K562 (cell line): ENCODE measurements at regions not wholly inside any gene's neighbourhood (a gene's known extent, or its start where the extent isn't known, plus 50 kb on each side); places are given as distances from the start of the nearest gene placed in this dataset.

Experiments
- ATF4 ChIP-seq: fragments of 450-650 bp; formaldehyde crosslinking; IDR thresholded peaks from 2 replicates; pipeline ENCODE4 v1.4.0; 2022; ENCODE audit warnings: mild to moderate bottlenecking, moderate library complexity
- CHD1 ChIP-seq: fragments of 200-600 bp; sonication (generic); IDR thresholded peaks from one replicate; pipeline ENCODE4 v1.6.1; 2012; ENCODE audit warnings: mild to moderate bottlenecking, moderate library complexity, low read length, inconsistent platforms
- GABPB2 ChIP-seq: fragments of 250-450 bp; sonication (Bioruptor Pico); conservative IDR thresholded peaks from 2 replicates; pipeline ENCODE4 v1.5.1; 2021; ENCODE audit warnings: mild to moderate bottlenecking
- HNRNPK ChIP-seq: fragments of 200-400 bp; formaldehyde crosslinking; IDR thresholded peaks from one replicate; pipeline ENCODE4 v1.6.1; 2018; ENCODE audit warnings: mild to moderate bottlenecking, low read depth, low read length; ENCODE audit not compliant: poor library complexity, severe bottlenecking
- KAT8 ChIP-seq: fragments of 450-650 bp; IDR thresholded peaks from 2 replicates; pipeline ENCODE4 v1.6.1; 2016; ENCODE audit warnings: low read depth, mild to moderate bottlenecking
- KLF13 ChIP-seq: fragments of 450-650 bp; IDR thresholded peaks from 2 replicates; pipeline ENCODE4 v1.6.1; 2016; ENCODE audit warnings: missing genetic modification characterization, low read depth, mild to moderate bottlenecking, missing compliant biosample characterization, moderate library complexity, borderline replicate concordance
- NEUROD1 ChIP-seq: fragments of 150-350 bp; IDR thresholded peaks from 2 replicates; pipeline ENCODE4 v1.6.1; 2014; ENCODE audit warnings: borderline replicate concordance, low read length, low read depth; ENCODE audit not compliant: partially characterized antibody
- PPARD ChIP-seq: fragments of 250-450 bp; sonication (Bioruptor Pico); IDR thresholded peaks from 2 replicates; pipeline ENCODE4 v1.8.0; 2022; ENCODE audit warnings: inconsistent platforms, mild to moderate bottlenecking, moderate library complexity
- RCOR1 ChIP-seq, 2 experiments: IDR thresholded peaks; 2 replicates each; pipeline ENCODE4 v1.6.1; 2012; ENCODE audit warnings: low read depth in 2 of 2, low read length in 2 of 2, borderline replicate concordance in 1 of 2, improper control_type of control experiment in 1 of 2
- ZNF239 ChIP-seq: fragments of 250-450 bp; sonication (Bioruptor Pico); IDR thresholded peaks from 2 replicates; pipeline ENCODE4 v1.4.0; 2020; ENCODE audit warnings: mild to moderate bottlenecking
- ZNF316 ChIP-seq: fragments of 450-650 bp; IDR thresholded peaks from 2 replicates; pipeline ENCODE4 v1.6.1; 2016
- ZNF699 ChIP-seq: fragments of 250-450 bp; sonication (Bioruptor Pico); IDR thresholded peaks from 2 replicates; pipeline ENCODE4 v1.8.0; 2021; ENCODE audit warnings: mild to moderate bottlenecking, moderate library complexity; ENCODE audit not compliant: insufficient replicate concordance
- ZNF79 ChIP-seq: fragments of 250-450 bp; sonication (Bioruptor Pico); IDR thresholded peaks from 2 replicates; pipeline ENCODE4 v1.4.0; 2020; ENCODE audit warnings: low read depth, mild to moderate bottlenecking, moderate library complexity
- ZSCAN29 ChIP-seq: fragments of 450-650 bp; IDR thresholded peaks from 2 replicates; pipeline ENCODE4 v1.6.1; 2017
- TF ChIP-seq, protein P1 (sequence below): sonication (generic); formaldehyde crosslinking; IDR thresholded peaks from 2 replicates; pipeline ENCODE4 v1.8.1; 2023; ENCODE audit warnings: missing genetic modification reagents, mild to moderate bottlenecking, borderline replicate concordance
- TF ChIP-seq, protein P2 (sequence below): fragments of 450-650 bp; IDR thresholded peaks from 2 replicates; pipeline ENCODE4 v1.6.1; 2018; ENCODE audit not compliant: partially characterized antibody

DNA sequence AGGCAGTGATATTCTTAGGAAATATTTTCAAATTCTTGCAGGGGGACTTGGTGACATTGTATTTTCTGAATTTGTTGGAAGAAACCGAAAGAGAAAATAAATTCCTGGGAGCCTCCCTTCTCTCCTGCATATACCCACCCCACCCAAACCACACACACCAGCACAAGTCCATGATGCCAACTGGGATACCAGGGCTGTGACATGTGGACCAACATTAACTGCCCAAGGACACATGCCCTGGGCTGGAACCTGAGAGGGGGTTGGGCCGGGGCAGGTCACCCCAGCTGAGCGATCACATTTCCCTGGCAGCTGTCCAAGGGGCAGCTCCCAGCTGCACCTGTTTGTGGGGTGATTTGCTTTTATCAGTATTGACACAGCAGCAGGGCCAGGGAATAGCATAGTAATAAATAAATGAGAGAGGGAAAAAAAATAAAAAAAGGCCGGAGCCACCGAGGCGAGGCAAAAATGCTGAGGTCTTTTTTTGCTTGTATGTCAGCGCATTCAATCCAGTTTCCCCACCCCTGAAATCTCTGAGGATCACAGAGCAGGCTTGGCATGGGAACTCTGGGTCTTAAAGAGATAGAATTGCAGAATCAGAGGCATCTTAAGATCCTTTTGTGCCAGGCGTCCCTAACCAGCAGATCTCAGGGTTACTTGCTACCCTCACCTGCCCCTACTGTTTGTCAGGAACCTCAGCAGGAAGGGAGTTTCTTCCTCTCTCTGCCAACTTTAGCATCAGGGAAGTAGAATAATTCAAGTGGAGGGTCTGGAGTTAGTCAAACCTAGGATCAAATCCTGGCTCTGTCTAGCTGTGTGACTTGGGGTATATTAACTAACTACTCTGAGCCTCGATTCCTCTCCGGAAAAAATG, 66.5 kb upstream of the PIM1 start (continued):
- TF ChIP-seq, protein P1, sequence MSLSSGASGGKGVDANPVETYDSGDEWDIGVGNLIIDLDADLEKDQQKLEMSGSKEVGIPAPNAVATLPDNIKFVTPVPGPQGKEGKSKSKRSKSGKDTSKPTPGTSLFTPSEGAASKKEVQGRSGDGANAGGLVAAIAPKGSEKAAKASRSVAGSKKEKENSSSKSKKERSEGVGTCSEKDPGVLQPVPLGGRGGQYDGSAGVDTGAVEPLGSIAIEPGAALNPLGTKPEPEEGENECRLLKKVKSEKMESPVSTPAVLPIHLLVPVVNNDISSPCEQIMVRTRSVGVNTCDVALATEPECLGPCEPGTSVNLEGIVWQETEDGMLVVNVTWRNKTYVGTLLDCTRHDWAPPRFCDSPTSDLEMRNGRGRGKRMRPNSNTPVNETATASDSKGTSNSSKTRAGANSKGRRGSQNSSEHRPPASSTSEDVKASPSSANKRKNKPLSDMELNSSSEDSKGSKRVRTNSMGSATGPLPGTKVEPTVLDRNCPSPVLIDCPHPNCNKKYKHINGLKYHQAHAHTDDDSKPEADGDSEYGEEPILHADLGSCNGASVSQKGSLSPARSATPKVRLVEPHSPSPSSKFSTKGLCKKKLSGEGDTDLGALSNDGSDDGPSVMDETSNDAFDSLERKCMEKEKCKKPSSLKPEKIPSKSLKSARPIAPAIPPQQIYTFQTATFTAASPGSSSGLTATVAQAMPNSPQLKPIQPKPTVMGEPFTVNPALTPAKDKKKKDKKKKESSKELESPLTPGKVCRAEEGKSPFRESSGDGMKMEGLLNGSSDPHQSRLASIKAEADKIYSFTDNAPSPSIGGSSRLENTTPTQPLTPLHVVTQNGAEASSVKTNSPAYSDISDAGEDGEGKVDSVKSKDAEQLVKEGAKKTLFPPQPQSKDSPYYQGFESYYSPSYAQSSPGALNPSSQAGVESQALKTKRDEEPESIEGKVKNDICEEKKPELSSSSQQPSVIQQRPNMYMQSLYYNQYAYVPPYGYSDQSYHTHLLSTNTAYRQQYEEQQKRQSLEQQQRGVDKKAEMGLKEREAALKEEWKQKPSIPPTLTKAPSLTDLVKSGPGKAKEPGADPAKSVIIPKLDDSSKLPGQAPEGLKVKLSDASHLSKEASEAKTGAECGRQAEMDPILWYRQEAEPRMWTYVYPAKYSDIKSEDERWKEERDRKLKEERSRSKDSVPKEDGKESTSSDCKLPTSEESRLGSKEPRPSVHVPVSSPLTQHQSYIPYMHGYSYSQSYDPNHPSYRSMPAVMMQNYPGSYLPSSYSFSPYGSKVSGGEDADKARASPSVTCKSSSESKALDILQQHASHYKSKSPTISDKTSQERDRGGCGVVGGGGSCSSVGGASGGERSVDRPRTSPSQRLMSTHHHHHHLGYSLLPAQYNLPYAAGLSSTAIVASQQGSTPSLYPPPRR (CRISPR knock-in tag), result no peak
- TF ChIP-seq CHD1 (no peak), KAT8 (no peak), GABPB2 (CRISPR knock-in tag) (no peak), ZNF699 (CRISPR knock-in tag) (no peak), ZSCAN29 (no peak), ZNF316 (peak; percentile 95), ZNF239 (CRISPR knock-in tag) (peak; percentile 44; the same call in 1 of the 2 replicates), KLF13 (tag) (0 out of 2 replicates have a peak, but pooled peaks have one; percentile 58), NEUROD1 (peak; percentile 86), ATF4 (peak; percentile 54; the same call in 1 of the 2 replicates), HNRNPK (no peak), RCOR1 (IDR thresholded peaks at IDR 0.05; ENCODE audit: borderline replicate concordance in 1 of 2, low read depth in 2 of 2, low read length in 2 of 2) (peak; percentile 99 to 100), ZNF79 (CRISPR knock-in tag) (no peak), PPARD (CRISPR knock-in tag) (no peak)
- TF ChIP-seq, protein P2, sequence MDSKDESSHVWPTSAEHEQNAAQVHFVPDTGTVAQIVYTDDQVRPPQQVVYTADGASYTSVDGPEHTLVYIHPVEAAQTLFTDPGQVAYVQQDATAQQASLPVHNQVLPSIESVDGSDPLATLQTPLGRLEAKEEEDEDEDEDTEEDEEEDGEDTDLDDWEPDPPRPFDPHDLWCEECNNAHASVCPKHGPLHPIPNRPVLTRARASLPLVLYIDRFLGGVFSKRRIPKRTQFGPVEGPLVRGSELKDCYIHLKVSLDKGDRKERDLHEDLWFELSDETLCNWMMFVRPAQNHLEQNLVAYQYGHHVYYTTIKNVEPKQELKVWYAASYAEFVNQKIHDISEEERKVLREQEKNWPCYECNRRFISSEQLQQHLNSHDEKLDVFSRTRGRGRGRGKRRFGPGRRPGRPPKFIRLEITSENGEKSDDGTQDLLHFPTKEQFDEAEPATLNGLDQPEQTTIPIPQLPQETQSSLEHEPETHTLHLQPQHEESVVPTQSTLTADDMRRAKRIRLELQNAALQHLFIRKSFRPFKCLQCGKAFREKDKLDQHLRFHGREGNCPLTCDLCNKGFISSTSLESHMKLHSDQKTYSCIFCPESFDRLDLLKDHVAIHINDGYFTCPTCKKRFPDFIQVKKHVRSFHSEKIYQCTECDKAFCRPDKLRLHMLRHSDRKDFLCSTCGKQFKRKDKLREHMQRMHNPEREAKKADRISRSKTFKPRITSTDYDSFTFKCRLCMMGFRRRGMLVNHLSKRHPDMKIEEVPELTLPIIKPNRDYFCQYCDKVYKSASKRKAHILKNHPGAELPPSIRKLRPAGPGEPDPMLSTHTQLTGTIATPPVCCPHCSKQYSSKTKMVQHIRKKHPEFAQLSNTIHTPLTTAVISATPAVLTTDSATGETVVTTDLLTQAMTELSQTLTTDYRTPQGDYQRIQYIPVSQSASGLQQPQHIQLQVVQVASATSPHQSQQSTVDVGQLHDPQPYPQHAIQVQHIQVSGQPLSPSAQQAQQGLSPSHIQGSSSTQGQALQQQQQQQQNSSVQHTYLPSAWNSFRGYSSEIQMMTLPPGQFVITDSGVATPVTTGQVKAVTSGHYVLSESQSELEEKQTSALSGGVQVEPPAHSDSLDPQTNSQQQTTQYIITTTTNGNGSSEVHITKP, result peak; percentile 81
